ENCODE measurements at regions not wholly inside any gene's neighbourhood (a gene's known extent, or its start where the extent isn't known, plus 50 kb on each side); places are given as distances from the start of the nearest gene placed in this dataset.
"Not testable (repeated sequence)": the region's sequence is repeated elsewhere in the genome, so short reads cannot be mapped to it uniquely, and the experiment has no call there.

GRCh38 chr15:100770661-100771584 is 108.7 kb upstream of the ALDH1A3 start:
- no peak for DNase-seq (ENCODE audit: extremely low read depth, low read depth)
- TF ChIP-seq CTCF (IDR thresholded peaks at IDR 0.05; ENCODE audit: low read depth, low read length): no peak

GRCh38 chr15:100771746-100772145 is 107.9 kb upstream of the ALDH1A3 start:
- no peak for TF ChIP-seq CTCF (IDR thresholded peaks at IDR 0.05; ENCODE audit: low read depth, low read length)
- no peak for DNase-seq (ENCODE audit: extremely low read depth, low read depth)

- no peak for TF ChIP-seq CTCF (IDR thresholded peaks at IDR 0.05; ENCODE audit: low read depth, low read length)
- DNase-seq (ENCODE audit: extremely low read depth, low read depth): no peak
Observed at GRCh38 chr15:100772478-100772877, 107.2 kb upstream of the ALDH1A3 start.

- TF ChIP-seq CTCF (IDR thresholded peaks at IDR 0.05; ENCODE audit: low read depth, low read length): no peak
- no peak for DNase-seq (ENCODE audit: extremely low read depth, low read depth)
Observed at GRCh38 chr15:100772892-100773520, 106.6 kb upstream of the ALDH1A3 start.

- not testable (repeated sequence) for DNase-seq (ENCODE audit: extremely low read depth, low read depth)
Observed at GRCh38 chr15:100774044-100774443, 105.6 kb upstream of the ALDH1A3 start.

GRCh38 chr15:100775581-100776185 is 103.9 kb upstream of the ALDH1A3 start:
- no peak for DNase-seq (ENCODE audit: extremely low read depth, low read depth)
- no peak for TF ChIP-seq CTCF (IDR thresholded peaks at IDR 0.05; ENCODE audit: low read depth, low read length)

GRCh38 chr15:100777821-100778220 is 101.8 kb upstream of the ALDH1A3 start:
- DNase-seq (ENCODE audit: extremely low read depth, low read depth): no peak
- TF ChIP-seq CTCF (IDR thresholded peaks at IDR 0.05; ENCODE audit: low read depth, low read length): no peak

Data from AG09319 (cell line).